Activated CD8-positive, alpha-beta T cell treated with anti-CD3 and anti-CD28 coated beads for 36 hours (primary cell): ENCODE measurements at regions not wholly inside any gene's neighbourhood (a gene's known extent, or its start where the extent isn't known, plus 50 kb on each side); places are given as distances from the start of the nearest gene placed in this dataset.

Source experiments
- ATAC-seq: fragments of 200-7000 bp; cut with Tn5 transposase; one replicate; pipeline ENCODE4 v1.10.0; 2021; ENCODE audit warnings: mild to moderate bottlenecking, moderate library complexity
- CTCF ChIA-PET: fragments of 350-600 bp; sonication (Branson Sonifier 250); formaldehyde crosslinking; loops from one replicate; lab custom pipeline; 2021; ENCODE audit warnings: antibody characterized with exemption; lab: Charles Lee
- POLR2A ChIA-PET: fragments of 350-600 bp; sonication (Branson Sonifier 250); formaldehyde crosslinking; loops from one replicate; lab custom pipeline; 2021; ENCODE audit warnings: antibody characterized with exemption; lab: Charles Lee
- DNase-seq: peaks from one replicate; pipeline ENCODE4 v3.0.0-alpha.2; 2020
- H3K27ac Mint-ChIP-seq: one replicate; pipeline ENCODE4 v1.8.0; 2021; ENCODE audit warnings: mild to moderate bottlenecking, mixed read lengths
- H3K27me3 Mint-ChIP-seq: one replicate; pipeline ENCODE4 v1.8.0; 2021; ENCODE audit warnings: mixed read lengths
- H3K36me3 Mint-ChIP-seq: one replicate; pipeline ENCODE4 v1.8.0; 2021; ENCODE audit warnings: low read depth, mixed read lengths
- H3K4me1 Mint-ChIP-seq: one replicate; pipeline ENCODE4 v1.8.0; 2021; ENCODE audit warnings: low read depth, mixed read lengths
- H3K4me3 Mint-ChIP-seq: one replicate; pipeline ENCODE4 v1.8.0; 2021; ENCODE audit warnings: mild to moderate bottlenecking, moderate library complexity, mixed read lengths
- H3K9me3 Mint-ChIP-seq: one replicate; pipeline ENCODE4 v1.8.0; 2021; ENCODE audit warnings: mixed read lengths
- CTCF ChIP-seq: fragments of 200-600 bp; IDR thresholded peaks from one replicate; pipeline ENCODE4 v1.8.0; 2022; ENCODE audit warnings: antibody characterized with exemption, mild to moderate bottlenecking
- intact Hi-C: fragments of 100-400 bp; cut with micrococcal nuclease; formaldehyde crosslinking; loops from one replicate; pipeline ENCODE4 v1.10.0; 2022

GRCh38 chr5:97931829-97932228 lies 748.8 kb upstream of the RIOK2 start:
- DNase-seq (no peak), ATAC-seq (no peak)
- Mint-ChIP-seq H3K27ac (no peak overlapping the region), H3K36me3 (no peaks in the 10 kb centered on the region), H3K27me3 (no peaks in the 10 kb centered on the region), H3K4me3 (no peak overlapping the region), H3K4me1 (no peaks in the 10 kb centered on the region), H3K9me3 (peaks cover 6% of the 10 kb centered on the region)
- CTCF ChIA-PET = interaction anchor here (0.6 kb wide), 1 partner anchor 271 kb away, joined by 3 read pairs; no protein-coding TSS in a partner anchor
- intact Hi-C loops = no loop called here
- POLR2A ChIA-PET = no interaction called here
- no peak for TF ChIP-seq CTCF

GRCh38 chr5:97936231-97936630 lies 753.2 kb upstream of the RIOK2 start:
- DNase-seq (no peak), ATAC-seq (no peak)
- no peak overlapping the region for H3K4me3 Mint-ChIP-seq
- intact Hi-C loops = no loop called here
- no peak overlapping the region for H3K27ac Mint-ChIP-seq
- CTCF ChIA-PET = no interaction called here
- no peaks in the 10 kb centered on the region for H3K36me3 Mint-ChIP-seq
- POLR2A ChIA-PET = no interaction called here
- no peaks in the 10 kb centered on the region for H3K4me1 Mint-ChIP-seq
- TF ChIP-seq CTCF = no peak
- no peaks in the 10 kb centered on the region for H3K27me3 Mint-ChIP-seq
- peaks cover 4% of the 10 kb centered on the region for H3K9me3 Mint-ChIP-seq

GRCh38 chr5:97937846-97938245 lies 754.8 kb upstream of the RIOK2 start:
- TF ChIP-seq CTCF = no peak
- intact Hi-C loops = no loop called here
- H3K27ac Mint-ChIP-seq = no peak overlapping the region

GRCh38 chr5:97943036-97943435 lies 760.0 kb upstream of the RIOK2 start:
- POLR2A ChIA-PET = no interaction called here

More at GRCh38 chr5:97937846-97938245, 754.8 kb upstream of the RIOK2 start:
- Mint-ChIP-seq H3K4me3 (no peak overlapping the region), H3K4me1 (no peaks in the 10 kb centered on the region), H3K9me3 (peaks cover 4% of the 10 kb centered on the region), H3K36me3 (no peaks in the 10 kb centered on the region), H3K27me3 (no peaks in the 10 kb centered on the region)
- ATAC-seq (no peak), DNase-seq (no peak)
- ChIA-PET POLR2A (no interaction called here), CTCF (no interaction called here)

GRCh38 chr5:97951139-97951538 lies 768.1 kb upstream of the RIOK2 start:
- CTCF ChIA-PET = no interaction called here
- DNase-seq (no peak), ATAC-seq (no peak)
- no peak for TF ChIP-seq CTCF
- Mint-ChIP-seq H3K4me3 (no peak overlapping the region), H3K9me3 (peaks cover 6% of the 10 kb centered on the region), H3K27ac (no peak overlapping the region), H3K4me1 (no peaks in the 10 kb centered on the region), H3K27me3 (no peaks in the 10 kb centered on the region), H3K36me3 (no peaks in the 10 kb centered on the region)
- POLR2A ChIA-PET = interaction anchor here (0.6 kb wide), 1 partner anchor 27 kb away, joined by 4 read pairs; no protein-coding TSS in a partner anchor
- intact Hi-C loops = no loop called here

More at GRCh38 chr5:97943036-97943435, 760.0 kb upstream of the RIOK2 start:
- Mint-ChIP-seq H3K27me3 (no peaks in the 10 kb centered on the region), H3K27ac (no peak overlapping the region), H3K36me3 (no peaks in the 10 kb centered on the region), H3K4me3 (no peak overlapping the region), H3K9me3 (no peaks in the 10 kb centered on the region), H3K4me1 (no peaks in the 10 kb centered on the region)
- TF ChIP-seq CTCF = no peak
- no peak for DNase-seq
- intact Hi-C loops = no loop called here
- ATAC-seq = no peak
- CTCF ChIA-PET = interaction anchor here (0.6 kb wide), 1 partner anchor 328 kb away, joined by 3 read pairs; no protein-coding TSS in a partner anchor
